Caco-2 (cell line): ENCODE measurements at regions not wholly inside any gene's neighbourhood (a gene's known extent, or its start where the extent isn't known, plus 50 kb on each side); places are given as distances from the start of the nearest gene placed in this dataset.

Experiments
- BruUV-seq: library from RNA; stranded (reverse); fragments of 400-500 nt; replicated peaks from 2 replicates; lab custom pipeline; 2021; lab: Mats Ljungman, UMichigan
- CTCF ChIA-PET: fragments of 300-600 bp; sonication (Branson Sonifier 250); formaldehyde crosslinking; loops from one replicate; lab custom pipeline; 2022; ENCODE audit warnings: antibody characterized with exemption; lab: Charles Lee
- POLR2A ChIA-PET: fragments of 300-600 bp; sonication (Branson Sonifier 250); formaldehyde crosslinking; loops from one replicate; lab custom pipeline; 2022; ENCODE audit warnings: antibody characterized with exemption; lab: Charles Lee
- DNase-seq, 2 experiments: peaks; one replicate each; pipeline versions ENCODE4 v3.0.0 to v3.0.0-alpha.2; 2020 to 2022
- H3K27me3 ChIP-seq: replicated peaks from 2 replicates; pipeline ENCODE4 v1.6.0; 2011; ENCODE audit warnings: low read length; ENCODE audit not compliant: control insufficient read depth, insufficient read depth
- H3K36me3 ChIP-seq: 2 replicates; pipeline ENCODE4 v1.5.1; 2011; ENCODE audit warnings: low read length; ENCODE audit not compliant: control insufficient read depth, insufficient read depth
- H3K4me1 ChIP-seq: fragments of 250-450 bp; sonication (Bioruptor Pico); 2 replicates; pipeline ENCODE4 v1.5.1; 2020; ENCODE audit warnings: mild to moderate bottlenecking
- H3K4me3 ChIP-seq: 2 replicates; pipeline ENCODE4 v1.5.1; 2011; ENCODE audit warnings: low read depth, mild to moderate bottlenecking, control low read depth, low read length
- H3K9me3 ChIP-seq: fragments of 250-450 bp; sonication (Bioruptor Pico); 2 replicates; pipeline ENCODE4 v1.5.1; 2020; ENCODE audit warnings: mild to moderate bottlenecking, moderate library complexity
- H3K27ac Mint-ChIP-seq: one replicate; pipeline ENCODE4 v1.8.0; 2022; ENCODE audit warnings: mixed read lengths; ENCODE audit not compliant: unreplicated experiment
- H3K27me3 Mint-ChIP-seq: one replicate; pipeline ENCODE4 v1.8.0; 2022; ENCODE audit warnings: mixed read lengths; ENCODE audit not compliant: insufficient read depth, unreplicated experiment
- H3K36me3 Mint-ChIP-seq: one replicate; pipeline ENCODE4 v1.8.0; 2022; ENCODE audit warnings: mild to moderate bottlenecking, mixed read lengths; ENCODE audit not compliant: insufficient read depth, unreplicated experiment
- H3K4me1 Mint-ChIP-seq: one replicate; pipeline ENCODE4 v1.8.0; 2022; ENCODE audit warnings: low read depth, mixed read lengths; ENCODE audit not compliant: unreplicated experiment
- H3K4me3 Mint-ChIP-seq: one replicate; pipeline ENCODE4 v1.8.0; 2022; ENCODE audit warnings: mild to moderate bottlenecking, moderate library complexity, mixed read lengths; ENCODE audit not compliant: unreplicated experiment
- H3K9me3 Mint-ChIP-seq: one replicate; pipeline ENCODE4 v1.8.0; 2022; ENCODE audit warnings: mixed read lengths; ENCODE audit not compliant: unreplicated experiment
- CTCF ChIP-seq, 2 experiments: fragments of 200-600 bp in 1 of 2; IDR thresholded peaks; 1 replicate in 1 of 2; 2 replicates in 1 of 2; pipeline versions ENCODE4 v1.5.1 to v1.8.0; 2011 to 2022; ENCODE audit warnings: antibody characterized with exemption in 1 of 2, control low read depth in 1 of 2, inconsistent platforms in 1 of 2, low read depth in 1 of 2, low read length in 1 of 2, mild to moderate bottlenecking in 1 of 2, moderate library complexity in 1 of 2; ENCODE audit not compliant: insufficient read depth in 1 of 2, severe bottlenecking in 1 of 2, unreplicated experiment in 1 of 2
- intact Hi-C: fragments of 100-400 bp; cut with micrococcal nuclease; formaldehyde crosslinking; loops from one replicate; pipeline ENCODE4 v1.10.0; 2022; ENCODE audit not compliant: unreplicated experiment

- no peaks in the 10 kb centered on the region for H3K4me1 Mint-ChIP-seq
- H3K36me3 Mint-ChIP-seq = no peaks in the 10 kb centered on the region
- no peaks in the 10 kb centered on the region; the same call in 1 of the 2 replicates for H3K27me3 ChIP-seq
- no peak for TF ChIP-seq CTCF (IDR thresholded peaks at IDR 0.05; ENCODE audit: insufficient read depth in 1 of 2, low read depth in 1 of 2, low read length in 1 of 2, severe bottlenecking in 1 of 2, unreplicated experiment in 1 of 2)
- H3K27ac Mint-ChIP-seq = no peak overlapping the region
- intact Hi-C loops = no loop called here
- no peaks in the 10 kb centered on the region for H3K4me1 ChIP-seq
- no peak overlapping the region for H3K4me3 ChIP-seq
- ChIA-PET CTCF (no interaction called here), POLR2A (no interaction called here)
- H3K9me3 Mint-ChIP-seq = no peaks in the 10 kb centered on the region
- no peaks in the 10 kb centered on the region for H3K9me3 ChIP-seq
- H3K4me3 Mint-ChIP-seq = no peak overlapping the region
- H3K36me3 ChIP-seq = no peaks in the 10 kb centered on the region
- no peak for DNase-seq
- BruUV-seq = no TSS peak
- H3K27me3 Mint-ChIP-seq = peaks cover 23% of the 10 kb centered on the region
Measured at GRCh38 chr5:2656206-2656605, 95.3 kb downstream of the IRX2 start.

DNA sequence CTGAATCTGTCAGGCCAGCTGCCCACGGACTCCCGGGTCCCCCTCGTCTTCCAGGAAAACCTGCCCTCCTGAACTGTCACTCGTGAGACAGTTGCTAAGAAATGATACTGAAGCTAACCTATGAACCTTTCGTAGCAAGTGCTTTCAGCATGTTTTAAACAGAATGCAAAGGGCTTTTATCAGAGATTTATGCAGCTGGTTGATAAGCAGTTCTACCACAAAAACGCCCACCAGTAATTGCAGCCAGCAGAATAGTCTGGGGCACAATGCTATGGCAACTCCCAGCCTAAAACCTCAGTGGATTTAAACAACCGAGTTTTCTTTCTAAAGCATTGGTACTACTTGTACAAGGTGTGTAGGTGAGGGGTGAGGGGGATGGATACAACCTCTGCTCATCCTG lies 97.5 kb downstream of the IRX2 start:
- no TSS peak for BruUV-seq
- Mint-ChIP-seq H3K4me1 (no peaks in the 10 kb centered on the region), H3K27ac (no peak overlapping the region), H3K27me3 (peaks cover 23% of the 10 kb centered on the region), H3K36me3 (no peaks in the 10 kb centered on the region), H3K9me3 (no peaks in the 10 kb centered on the region), H3K4me3 (no peak overlapping the region)
- intact Hi-C loops = no loop called here
- Histone ChIP-seq H3K4me1 (no peaks in the 10 kb centered on the region), H3K36me3 (no peaks in the 10 kb centered on the region), H3K4me3 (no peak overlapping the region), H3K27me3 (no peaks in the 10 kb centered on the region; the same call in 1 of the 2 replicates), H3K9me3 (no peaks in the 10 kb centered on the region)
- ChIA-PET POLR2A (no interaction called here), CTCF (no interaction called here)
- TF ChIP-seq CTCF (IDR thresholded peaks at IDR 0.05; ENCODE audit: insufficient read depth in 1 of 2, low read depth in 1 of 2, low read length in 1 of 2, severe bottlenecking in 1 of 2, unreplicated experiment in 1 of 2) = no peak
- no peak for DNase-seq

- Mint-ChIP-seq H3K27me3 (peaks cover 15% of the 10 kb centered on the region), H3K27ac (no peak overlapping the region), H3K4me3 (no peak overlapping the region), H3K36me3 (no peaks in the 10 kb centered on the region), H3K9me3 (no peaks in the 10 kb centered on the region), H3K4me1 (no peaks in the 10 kb centered on the region)
- no TSS peak for BruUV-seq
- CTCF ChIA-PET = no interaction called here
- POLR2A ChIA-PET = no interaction called here
- no peak for DNase-seq
- no peak for TF ChIP-seq CTCF (IDR thresholded peaks at IDR 0.05; ENCODE audit: insufficient read depth in 1 of 2, low read depth in 1 of 2, low read length in 1 of 2, severe bottlenecking in 1 of 2, unreplicated experiment in 1 of 2)
- no peaks in the 10 kb centered on the region; the same call in 1 of the 2 replicates for H3K27me3 ChIP-seq
- intact Hi-C loops = no loop called here
- H3K4me1 ChIP-seq = no peaks in the 10 kb centered on the region
- no peaks in the 10 kb centered on the region for H3K9me3 ChIP-seq
- no peaks in the 10 kb centered on the region for H3K36me3 ChIP-seq
- no peak overlapping the region for H3K4me3 ChIP-seq
Measured at GRCh38 chr5:2651116-2651515, 100.4 kb downstream of the IRX2 start.
